Stimulated activated naive B cell treated with anti-CD40 and anti-IgM and Interleukin-4, amounts not matched to agents 10 μg/mL and 1 μg/mL and 100 μg/mL, for 72 hours (primary cell): ENCODE measurements at regions not wholly inside any gene's neighbourhood (a gene's known extent, or its start where the extent isn't known, plus 50 kb on each side); places are given as distances from the start of the nearest gene placed in this dataset.

ENCODE experiments used
- ATAC-seq, 2 donors: fragments of 150-1000 bp; cut with Tn5 transposase; replicated peaks; 2 replicates each; pipeline ENCODE4 v1.10.0; 2021; ENCODE audit warnings: moderate library complexity in 1 of 2
- DNase-seq: peaks from one replicate; pipeline ENCODE4 v3.0.0; 2021
- H3K27ac Mint-ChIP-seq: one replicate; pipeline ENCODE4 v1.8.0; 2022; ENCODE audit warnings: mild to moderate bottlenecking, mixed read lengths
- H3K27me3 Mint-ChIP-seq, 2 donors: one replicate each; pipeline ENCODE4 v1.8.0; 2022; ENCODE audit warnings: mixed read lengths in 2 of 2
- H3K36me3 Mint-ChIP-seq, 2 donors: one replicate each; pipeline ENCODE4 v1.8.0; 2022; ENCODE audit warnings: mixed read lengths in 2 of 2, mild to moderate bottlenecking in 1 of 2
- H3K4me1 Mint-ChIP-seq, 2 donors: one replicate each; pipeline ENCODE4 v1.8.0; 2022; ENCODE audit warnings: mixed read lengths in 2 of 2, mild to moderate bottlenecking in 1 of 2
- H3K4me3 Mint-ChIP-seq, 2 donors: one replicate each; pipeline ENCODE4 v1.8.0; 2022; ENCODE audit warnings: mild to moderate bottlenecking in 2 of 2, mixed read lengths in 2 of 2, moderate library complexity in 1 of 2
- H3K9me3 Mint-ChIP-seq, 2 donors: one replicate each; pipeline ENCODE4 v1.8.0; 2022; ENCODE audit warnings: mixed read lengths in 2 of 2, mild to moderate bottlenecking in 1 of 2

- no peak for ATAC-seq
- H3K27ac Mint-ChIP-seq: no peak overlapping the region
- H3K27me3 Mint-ChIP-seq: peaks cover 0 to 5% of the 10 kb centered on the region in 2 donors
- no peaks in the 10 kb centered on the region for H3K36me3 Mint-ChIP-seq
- peaks cover 0 to 2% of the 10 kb centered on the region in 2 donors for H3K4me1 Mint-ChIP-seq
- no peak for DNase-seq
- H3K4me3 Mint-ChIP-seq: no peak overlapping the region
- H3K9me3 Mint-ChIP-seq: peaks cover 0 to 1% of the 10 kb centered on the region in 2 donors
Measured at GRCh38 chr21:31403596-31404333, 59.7 kb upstream of the TIAM1 start.

DNA sequence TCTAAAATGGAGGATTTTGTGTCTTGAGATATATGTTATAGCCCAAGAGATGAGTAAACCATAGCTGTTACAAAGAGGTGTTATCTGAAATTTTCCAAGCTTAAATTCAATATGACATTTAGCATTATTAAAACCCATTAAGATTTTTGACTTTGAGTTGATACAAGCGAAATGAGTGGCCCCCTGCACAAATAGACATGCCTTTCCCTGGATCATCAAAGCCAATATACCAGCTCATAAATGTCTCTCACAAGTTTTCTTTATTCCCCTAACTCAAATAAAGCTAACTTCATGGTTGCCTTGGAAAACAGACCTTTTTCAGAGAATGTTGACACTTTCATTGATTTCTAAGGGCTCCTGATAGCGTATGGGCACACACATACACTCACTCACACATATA, 55.5 kb upstream of the TIAM1 start:
- H3K27ac Mint-ChIP-seq: no peak overlapping the region
- H3K4me3 Mint-ChIP-seq: no peak overlapping the region
- H3K9me3 Mint-ChIP-seq: peaks cover 0 to 1% of the 10 kb centered on the region in 2 donors
- ATAC-seq (no peak), DNase-seq (no peak)
- peaks cover 4 to 14% of the 10 kb centered on the region in 2 donors for H3K4me1 Mint-ChIP-seq
- no peaks in the 10 kb centered on the region for H3K36me3 Mint-ChIP-seq
- peaks cover 0 to 5% of the 10 kb centered on the region in 2 donors for H3K27me3 Mint-ChIP-seq

- DNase-seq (no peak), ATAC-seq (no peak)
- Mint-ChIP-seq H3K27me3 (peaks cover 0 to 5% of the 10 kb centered on the region in 2 donors), H3K27ac (no peak overlapping the region), H3K36me3 (no peaks in the 10 kb centered on the region), H3K4me3 (no peak overlapping the region), H3K9me3 (peaks cover 0 to 1% of the 10 kb centered on the region in 2 donors), H3K4me1 (peaks cover 4 to 14% of the 10 kb centered on the region in 2 donors)
Measured at GRCh38 chr21:31398574-31398973, 54.5 kb upstream of the TIAM1 start.

GRCh38 chr21:31397939-31398338, 53.9 kb upstream of the TIAM1 start:
- Mint-ChIP-seq H3K4me1 (peaks cover 4 to 14% of the 10 kb centered on the region in 2 donors), H3K27ac (no peak overlapping the region), H3K36me3 (no peaks in the 10 kb centered on the region), H3K9me3 (peaks cover 0 to 1% of the 10 kb centered on the region in 2 donors), H3K4me3 (peak overlapping the region in 1 of 2 donors; percentile 21), H3K27me3 (peaks cover 0 to 5% of the 10 kb centered on the region in 2 donors)
- ATAC-seq (peak; percentile 22 to 61), DNase-seq (no peak)

DNA sequence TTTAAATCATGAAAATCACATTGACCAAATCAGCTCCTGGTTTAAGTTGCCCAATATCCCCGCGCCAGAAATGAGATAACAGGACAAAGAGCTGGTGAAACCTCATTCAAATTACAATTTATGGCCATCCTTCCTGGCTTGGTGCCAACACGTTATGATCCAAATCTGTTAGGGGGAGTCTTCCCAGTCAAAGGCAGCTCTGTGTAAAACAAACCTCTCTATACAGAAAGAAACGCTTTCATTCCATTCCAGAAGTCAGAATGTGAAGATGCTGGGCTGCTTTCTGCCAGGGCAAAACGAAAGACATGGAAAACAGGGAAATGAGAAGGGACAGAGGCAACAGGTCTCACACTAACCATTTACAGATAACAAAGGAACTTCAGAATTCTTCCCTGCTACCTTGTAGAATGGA, 53.5 kb upstream of the TIAM1 start:
- H3K4me3 Mint-ChIP-seq: no peak overlapping the region
- ATAC-seq: no peak
- H3K4me1 Mint-ChIP-seq: peaks cover 4 to 14% of the 10 kb centered on the region in 2 donors
- H3K36me3 Mint-ChIP-seq: no peaks in the 10 kb centered on the region
- H3K27ac Mint-ChIP-seq: no peak overlapping the region
- peaks cover 0 to 1% of the 10 kb centered on the region in 2 donors for H3K9me3 Mint-ChIP-seq
- DNase-seq: no peak
- peaks cover 0 to 4% of the 10 kb centered on the region in 2 donors for H3K27me3 Mint-ChIP-seq

DNA sequence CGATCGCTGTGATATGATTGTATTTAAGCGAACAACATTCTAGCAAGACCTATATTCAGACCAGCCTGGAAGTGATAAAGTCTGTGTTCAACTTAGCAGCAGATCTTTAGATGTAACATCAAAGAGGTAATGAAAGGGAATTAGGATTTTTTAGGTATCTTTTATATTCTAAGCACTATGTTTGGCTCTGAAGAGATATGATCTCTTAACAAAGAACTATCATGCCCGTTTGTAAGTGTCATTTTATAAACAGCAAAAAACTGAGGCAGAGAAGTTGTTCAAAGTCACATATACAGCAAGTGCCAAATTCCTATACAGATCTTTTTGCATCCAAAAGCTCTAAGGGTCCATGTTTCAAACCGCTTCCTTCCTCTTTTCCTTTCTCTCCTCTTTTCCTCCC, 53.0 kb upstream of the TIAM1 start:
- Mint-ChIP-seq H3K36me3 (no peaks in the 10 kb centered on the region), H3K4me1 (peaks cover 4 to 14% of the 10 kb centered on the region in 2 donors), H3K4me3 (no peak overlapping the region)

GRCh38 chr21:31396399-31396798, 52.3 kb upstream of the TIAM1 start:
- Mint-ChIP-seq H3K36me3 (no peaks in the 10 kb centered on the region), H3K4me3 (no peak overlapping the region), H3K9me3 (no peaks in the 10 kb centered on the region), H3K4me1 (peaks cover 4 to 14% of the 10 kb centered on the region in 2 donors), H3K27ac (no peak overlapping the region), H3K27me3 (no peaks in the 10 kb centered on the region)
- ATAC-seq (no peak), DNase-seq (no peak)

More for the DNA sequence above, 53.0 kb upstream of the TIAM1 start:
- H3K27me3 Mint-ChIP-seq: no peaks in the 10 kb centered on the region
- no peak overlapping the region for H3K27ac Mint-ChIP-seq
- DNase-seq (no peak), ATAC-seq (no peak)
- no peaks in the 10 kb centered on the region for H3K9me3 Mint-ChIP-seq

DNA sequence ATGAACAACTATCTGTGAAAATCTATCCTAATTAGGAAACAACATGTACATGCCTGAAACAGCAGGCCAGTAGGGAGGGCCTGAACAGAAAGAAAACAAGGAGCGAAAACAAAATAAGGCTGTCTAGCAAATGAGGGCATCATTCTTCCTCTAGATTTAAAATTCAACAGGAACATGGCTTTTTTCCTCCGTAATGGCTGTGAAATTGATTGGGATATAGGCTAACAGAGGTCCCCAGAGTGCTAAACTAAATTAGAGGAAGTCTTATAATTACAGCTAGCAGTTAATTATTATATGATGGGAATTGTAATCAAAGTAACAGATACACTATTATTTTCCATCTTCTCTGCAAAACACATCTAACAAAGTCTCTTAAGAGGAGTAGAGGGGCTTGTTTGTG, 51.7 kb upstream of the TIAM1 start:
- H3K9me3 Mint-ChIP-seq: no peaks in the 10 kb centered on the region
- H3K27ac Mint-ChIP-seq: no peak overlapping the region
- no peaks in the 10 kb centered on the region for H3K36me3 Mint-ChIP-seq
- no peaks in the 10 kb centered on the region for H3K27me3 Mint-ChIP-seq
- DNase-seq (no peak), ATAC-seq (no peak)
- H3K4me3 Mint-ChIP-seq: no peak overlapping the region
- peaks cover 4 to 14% of the 10 kb centered on the region in 2 donors for H3K4me1 Mint-ChIP-seq

DNA sequence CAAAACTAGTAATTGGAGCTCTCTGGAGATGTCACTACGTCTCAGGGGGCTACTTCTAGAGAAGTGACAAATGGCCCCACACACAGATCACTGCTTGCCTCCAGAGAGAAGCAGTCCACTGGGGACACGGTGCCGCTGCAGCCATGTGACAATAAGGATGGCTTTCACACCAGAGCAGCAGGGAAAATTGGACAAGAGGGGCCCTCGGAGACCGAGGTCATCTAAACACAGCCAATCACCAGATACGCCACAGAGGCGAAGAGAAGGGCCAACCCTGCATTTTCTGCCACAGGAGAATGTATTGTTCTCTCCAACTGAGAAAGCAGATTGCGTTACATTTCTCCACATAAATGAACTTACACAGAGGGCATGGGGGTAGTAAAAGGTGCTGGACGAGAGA, 51.2 kb upstream of the TIAM1 start:
- Mint-ChIP-seq H3K27me3 (no peaks in the 10 kb centered on the region), H3K36me3 (no peaks in the 10 kb centered on the region), H3K4me3 (no peak overlapping the region), H3K27ac (no peak overlapping the region), H3K9me3 (no peaks in the 10 kb centered on the region), H3K4me1 (peaks cover 4 to 14% of the 10 kb centered on the region in 2 donors)
- ATAC-seq (no peak), DNase-seq (no peak)

DNA sequence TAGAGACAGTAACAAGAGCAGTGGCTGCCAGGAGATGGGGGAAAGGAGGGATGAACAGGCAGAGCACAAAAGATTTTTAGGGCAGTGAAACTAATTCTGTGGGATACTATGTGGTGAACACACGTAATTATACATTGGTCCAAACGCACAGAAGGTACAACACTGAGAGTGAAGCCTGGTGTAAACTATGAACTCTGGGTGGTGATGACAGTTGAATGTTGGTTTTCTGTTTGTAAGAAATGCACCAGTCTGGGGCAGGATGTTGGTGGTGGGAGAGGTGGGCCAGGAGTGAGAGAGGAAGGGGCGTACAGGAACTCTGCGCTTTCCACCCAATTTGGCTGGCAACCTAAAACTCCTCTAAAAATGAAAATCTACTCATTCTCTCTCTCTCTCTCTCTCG, 50.2 kb upstream of the TIAM1 start:
- Mint-ChIP-seq H3K36me3 (no peaks in the 10 kb centered on the region), H3K4me3 (no peak overlapping the region), H3K27me3 (no peaks in the 10 kb centered on the region), H3K27ac (no peak overlapping the region), H3K4me1 (peaks cover 4 to 14% of the 10 kb centered on the region in 2 donors), H3K9me3 (no peaks in the 10 kb centered on the region)
- ATAC-seq (peak; percentile 57 to 58), DNase-seq (no peak)
